K562 (cell line): ENCODE measurements at regions not wholly inside any gene's neighbourhood (a gene's known extent, or its start where the extent isn't known, plus 50 kb on each side); places are given as distances from the start of the nearest gene placed in this dataset.
"Not testable (repeated sequence)": the region's sequence is repeated elsewhere in the genome, so short reads cannot be mapped to it uniquely, and the experiment has no call there.

Source experiments
- CREB5 ChIP-seq: fragments of 250-450 bp; sonication (Bioruptor Pico); IDR thresholded peaks from 2 replicates; pipeline ENCODE4 v1.5.0; 2020; ENCODE audit warnings: mild to moderate bottlenecking
- CTCF ChIP-seq, 3 experiments: IDR thresholded peaks in 2 of 3; conservative IDR thresholded peaks in 1 of 3; 2 replicates each; pipeline ENCODE4 v1.5.1; 2011 to 2012; ENCODE audit warnings: low read length in 3 of 3, mild to moderate bottlenecking in 3 of 3, control low read depth in 2 of 3, improper control_type of control experiment in 1 of 3, inconsistent platforms in 1 of 3, low read depth in 1 of 3, mixed read lengths in 1 of 3, moderate library complexity in 1 of 3; ENCODE audit not compliant: insufficient read depth in 2 of 3
- PCBP1 ChIP-seq: fragments of 200-400 bp; formaldehyde crosslinking; IDR thresholded peaks from 2 replicates; pipeline ENCODE4 v1.6.1; 2018; ENCODE audit warnings: mild to moderate bottlenecking, low read depth, low read length; ENCODE audit not compliant: poor library complexity, severe bottlenecking
- PHB2 ChIP-seq: fragments of 450-650 bp; IDR thresholded peaks from 2 replicates; pipeline ENCODE4 v1.6.1; 2017; ENCODE audit warnings: low read depth
- SP1 ChIP-seq: sonication (generic); formaldehyde crosslinking; IDR thresholded peaks from 2 replicates; pipeline ENCODE4 v1.8.1; 2022; ENCODE audit warnings: mild to moderate bottlenecking, missing genetic modification reagents
- USF1 ChIP-seq: sonication (generic); formaldehyde crosslinking; IDR thresholded peaks from 2 replicates; pipeline ENCODE4 v1.9.0; 2022; ENCODE audit warnings: mild to moderate bottlenecking, missing genetic modification reagents
- USF2 ChIP-seq: sonication (generic); formaldehyde crosslinking; IDR thresholded peaks from 2 replicates; pipeline ENCODE4 v1.5.0; 2020; ENCODE audit warnings: missing genetic modification reagents
- ZNF740 ChIP-seq, 3 experiments: fragments of 200-800 bp in 1 of 3; sonication (Bioruptor generic) in 1 of 3; sonication (generic) in 1 of 3; formaldehyde crosslinking in 1 of 3; IDR thresholded peaks; 2 replicates each; pipeline versions ENCODE4 v1.6.1 to v1.8.0; 2016 to 2022; ENCODE audit warnings: mild to moderate bottlenecking in 2 of 3, missing compliant biosample characterization in 2 of 3, missing genetic modification characterization in 2 of 3, missing genetic modification reagents in 1 of 3

GRCh38 chr7:9620899-9621298 lies 1187.5 kb downstream of the NXPH1 start:
- TF ChIP-seq CREB5 (CRISPR knock-in tag); PHB2; PCBP1; CTCF (IDR thresholded peaks at IDR 0.05 in 2 of 3, conservative IDR thresholded peaks at IDR 0.05 in 1 of 3; ENCODE audit: insufficient read depth in 2 of 3, low read depth in 1 of 3, low read length in 3 of 3); SP1 (CRISPR knock-in tag); ZNF740 (CRISPR knock-in tag; IDR thresholded peaks at IDR 0.05); ZNF740 (tag; IDR thresholded peaks at IDR 0.05); USF2 (CRISPR knock-in tag); USF1 (CRISPR knock-in tag): not testable (repeated sequence)
